ENCODE measurements at regions not wholly inside any gene's neighbourhood (a gene's known extent, or its start where the extent isn't known, plus 50 kb on each side); places are given as distances from the start of the nearest gene placed in this dataset.

GRCh38 chr5:74543162-74543995 is 97.1 kb downstream of the ENC1 start (continued):
- TF ChIP-seq, protein P1, sequence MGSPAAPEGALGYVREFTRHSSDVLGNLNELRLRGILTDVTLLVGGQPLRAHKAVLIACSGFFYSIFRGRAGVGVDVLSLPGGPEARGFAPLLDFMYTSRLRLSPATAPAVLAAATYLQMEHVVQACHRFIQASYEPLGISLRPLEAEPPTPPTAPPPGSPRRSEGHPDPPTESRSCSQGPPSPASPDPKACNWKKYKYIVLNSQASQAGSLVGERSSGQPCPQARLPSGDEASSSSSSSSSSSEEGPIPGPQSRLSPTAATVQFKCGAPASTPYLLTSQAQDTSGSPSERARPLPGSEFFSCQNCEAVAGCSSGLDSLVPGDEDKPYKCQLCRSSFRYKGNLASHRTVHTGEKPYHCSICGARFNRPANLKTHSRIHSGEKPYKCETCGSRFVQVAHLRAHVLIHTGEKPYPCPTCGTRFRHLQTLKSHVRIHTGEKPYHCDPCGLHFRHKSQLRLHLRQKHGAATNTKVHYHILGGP (tag by site-specific recombination; IDR thresholded peaks at IDR 0.05) = peak; percentile 91
- peak; percentile 68 for TF ChIP-seq KLF8 (tag by site-specific recombination; IDR thresholded peaks at IDR 0.05)
- peak; percentile 93 for TF ChIP-seq ZEB2 (tag by site-specific recombination; IDR thresholded peaks at IDR 0.05)
- TF ChIP-seq, protein P2, sequence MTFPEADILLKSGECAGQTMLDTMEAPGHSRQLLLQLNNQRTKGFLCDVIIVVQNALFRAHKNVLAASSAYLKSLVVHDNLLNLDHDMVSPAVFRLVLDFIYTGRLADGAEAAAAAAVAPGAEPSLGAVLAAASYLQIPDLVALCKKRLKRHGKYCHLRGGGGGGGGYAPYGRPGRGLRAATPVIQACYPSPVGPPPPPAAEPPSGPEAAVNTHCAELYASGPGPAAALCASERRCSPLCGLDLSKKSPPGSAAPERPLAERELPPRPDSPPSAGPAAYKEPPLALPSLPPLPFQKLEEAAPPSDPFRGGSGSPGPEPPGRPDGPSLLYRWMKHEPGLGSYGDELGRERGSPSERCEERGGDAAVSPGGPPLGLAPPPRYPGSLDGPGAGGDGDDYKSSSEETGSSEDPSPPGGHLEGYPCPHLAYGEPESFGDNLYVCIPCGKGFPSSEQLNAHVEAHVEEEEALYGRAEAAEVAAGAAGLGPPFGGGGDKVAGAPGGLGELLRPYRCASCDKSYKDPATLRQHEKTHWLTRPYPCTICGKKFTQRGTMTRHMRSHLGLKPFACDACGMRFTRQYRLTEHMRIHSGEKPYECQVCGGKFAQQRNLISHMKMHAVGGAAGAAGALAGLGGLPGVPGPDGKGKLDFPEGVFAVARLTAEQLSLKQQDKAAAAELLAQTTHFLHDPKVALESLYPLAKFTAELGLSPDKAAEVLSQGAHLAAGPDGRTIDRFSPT (tag by site-specific recombination; IDR thresholded peaks at IDR 0.05) = peak; percentile 77; the same call in 1 of the 2 replicates
- TF ChIP-seq, protein P3, sequence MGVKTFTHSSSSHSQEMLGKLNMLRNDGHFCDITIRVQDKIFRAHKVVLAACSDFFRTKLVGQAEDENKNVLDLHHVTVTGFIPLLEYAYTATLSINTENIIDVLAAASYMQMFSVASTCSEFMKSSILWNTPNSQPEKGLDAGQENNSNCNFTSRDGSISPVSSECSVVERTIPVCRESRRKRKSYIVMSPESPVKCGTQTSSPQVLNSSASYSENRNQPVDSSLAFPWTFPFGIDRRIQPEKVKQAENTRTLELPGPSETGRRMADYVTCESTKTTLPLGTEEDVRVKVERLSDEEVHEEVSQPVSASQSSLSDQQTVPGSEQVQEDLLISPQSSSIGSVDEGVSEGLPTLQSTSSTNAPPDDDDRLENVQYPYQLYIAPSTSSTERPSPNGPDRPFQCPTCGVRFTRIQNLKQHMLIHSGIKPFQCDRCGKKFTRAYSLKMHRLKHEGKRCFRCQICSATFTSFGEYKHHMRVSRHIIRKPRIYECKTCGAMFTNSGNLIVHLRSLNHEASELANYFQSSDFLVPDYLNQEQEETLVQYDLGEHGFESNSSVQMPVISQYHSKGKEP (tag by site-specific recombination; IDR thresholded peaks at IDR 0.05) = 0 out of 2 replicates have a peak, but pooled peaks have one; percentile 45
- no peak for TF ChIP-seq ZNF610 (tag by site-specific recombination; IDR thresholded peaks at IDR 0.05; ENCODE audit: borderline replicate concordance)
- no peak for TF ChIP-seq ZNF155 (tag by site-specific recombination; IDR thresholded peaks at IDR 0.05)
- TF ChIP-seq, protein P4, sequence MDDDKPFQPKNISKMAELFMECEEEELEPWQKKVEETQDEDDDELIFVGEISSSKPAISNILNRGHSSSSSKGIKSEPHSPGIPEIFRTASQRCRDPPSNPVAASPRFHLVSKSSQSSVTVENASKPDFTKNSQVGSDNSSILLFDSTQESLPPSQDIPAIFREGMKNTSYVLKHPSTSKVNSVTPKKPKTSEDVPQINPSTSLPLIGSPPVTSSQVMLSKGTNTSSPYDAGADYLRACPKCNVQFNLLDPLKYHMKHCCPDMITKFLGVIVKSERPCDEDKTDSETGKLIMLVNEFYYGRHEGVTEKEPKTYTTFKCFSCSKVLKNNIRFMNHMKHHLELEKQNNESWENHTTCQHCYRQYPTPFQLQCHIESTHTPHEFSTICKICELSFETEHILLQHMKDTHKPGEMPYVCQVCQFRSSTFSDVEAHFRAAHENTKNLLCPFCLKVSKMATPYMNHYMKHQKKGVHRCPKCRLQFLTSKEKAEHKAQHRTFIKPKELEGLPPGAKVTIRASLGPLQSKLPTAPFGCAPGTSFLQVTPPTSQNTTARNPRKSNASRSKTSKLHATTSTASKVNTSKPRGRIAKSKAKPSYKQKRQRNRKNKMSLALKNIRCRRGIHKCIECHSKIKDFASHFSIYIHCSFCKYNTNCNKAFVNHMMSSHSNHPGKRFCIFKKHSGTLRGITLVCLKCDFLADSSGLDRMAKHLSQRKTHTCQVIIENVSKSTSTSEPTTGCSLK (tag by site-specific recombination; IDR thresholded peaks at IDR 0.05) = no peak
- TF ChIP-seq BCL11B (tag by site-specific recombination; IDR thresholded peaks at IDR 0.05; ENCODE audit: low read depth) = peak; percentile 45; the same call in 1 of the 2 replicates
- TF ChIP-seq ZNF571 (tag by site-specific recombination; IDR thresholded peaks at IDR 0.05) = no peak
- TF ChIP-seq ZNF837 (tag by site-specific recombination; IDR thresholded peaks at IDR 0.05) = no peak
- TF ChIP-seq ZNF292 (tag by site-specific recombination; IDR thresholded peaks at IDR 0.05; ENCODE audit: borderline replicate concordance, low read depth) = no peak
- peak; percentile 86 for TF ChIP-seq ZNF561 (tag by site-specific recombination; IDR thresholded peaks at IDR 0.05; ENCODE audit: borderline replicate concordance)
- TF ChIP-seq BCL11A (tag by site-specific recombination; IDR thresholded peaks at IDR 0.05; ENCODE audit: low read depth) = 0 out of 2 replicates have a peak, but pooled peaks have one; percentile 30
- TF ChIP-seq ZBTB8A (tag by site-specific recombination; IDR thresholded peaks at IDR 0.05) = peak; percentile 73
- TF ChIP-seq ZNF202 (tag by site-specific recombination; IDR thresholded peaks at IDR 0.05; ENCODE audit: borderline replicate concordance) = no peak
- TF ChIP-seq ZNF776 (tag by site-specific recombination; IDR thresholded peaks at IDR 0.05; ENCODE audit: borderline replicate concordance) = no peak
- TF ChIP-seq, protein P5, sequence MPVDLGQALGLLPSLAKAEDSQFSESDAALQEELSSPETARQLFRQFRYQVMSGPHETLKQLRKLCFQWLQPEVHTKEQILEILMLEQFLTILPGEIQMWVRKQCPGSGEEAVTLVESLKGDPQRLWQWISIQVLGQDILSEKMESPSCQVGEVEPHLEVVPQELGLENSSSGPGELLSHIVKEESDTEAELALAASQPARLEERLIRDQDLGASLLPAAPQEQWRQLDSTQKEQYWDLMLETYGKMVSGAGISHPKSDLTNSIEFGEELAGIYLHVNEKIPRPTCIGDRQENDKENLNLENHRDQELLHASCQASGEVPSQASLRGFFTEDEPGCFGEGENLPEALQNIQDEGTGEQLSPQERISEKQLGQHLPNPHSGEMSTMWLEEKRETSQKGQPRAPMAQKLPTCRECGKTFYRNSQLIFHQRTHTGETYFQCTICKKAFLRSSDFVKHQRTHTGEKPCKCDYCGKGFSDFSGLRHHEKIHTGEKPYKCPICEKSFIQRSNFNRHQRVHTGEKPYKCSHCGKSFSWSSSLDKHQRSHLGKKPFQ (tag by site-specific recombination; IDR thresholded peaks at IDR 0.05) = peak; percentile 66; the same call in 1 of the 2 replicates
- TF ChIP-seq ZNF311 (tag by site-specific recombination; IDR thresholded peaks at IDR 0.05; ENCODE audit: borderline replicate concordance) = no peak
- TF ChIP-seq, protein P6, sequence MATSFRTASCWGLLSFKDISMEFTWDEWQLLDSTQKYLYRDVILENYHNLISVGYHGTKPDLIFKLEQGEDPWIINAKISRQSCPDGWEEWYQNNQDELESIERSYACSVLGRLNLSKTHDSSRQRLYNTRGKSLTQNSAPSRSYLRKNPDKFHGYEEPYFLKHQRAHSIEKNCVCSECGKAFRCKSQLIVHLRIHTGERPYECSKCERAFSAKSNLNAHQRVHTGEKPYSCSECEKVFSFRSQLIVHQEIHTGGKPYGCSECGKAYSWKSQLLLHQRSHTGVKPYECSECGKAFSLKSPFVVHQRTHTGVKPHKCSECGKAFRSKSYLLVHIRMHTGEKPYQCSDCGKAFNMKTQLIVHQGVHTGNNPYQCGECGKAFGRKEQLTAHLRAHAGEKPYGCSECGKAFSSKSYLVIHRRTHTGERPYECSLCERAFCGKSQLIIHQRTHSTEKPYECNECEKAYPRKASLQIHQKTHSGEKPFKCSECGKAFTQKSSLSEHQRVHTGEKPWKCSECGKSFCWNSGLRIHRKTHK (tag by site-specific recombination; IDR thresholded peaks at IDR 0.05) = no peak
- TF ChIP-seq ZNF660 (tag by site-specific recombination; IDR thresholded peaks at IDR 0.05) = peak; percentile 64
- TF ChIP-seq PRDM10 (tag by site-specific recombination; IDR thresholded peaks at IDR 0.05) = peak; percentile 93
- no peak for TF ChIP-seq ZNF548 (tag by site-specific recombination; IDR thresholded peaks at IDR 0.05)
- no peak for TF ChIP-seq ZNF121 (tag by site-specific recombination; IDR thresholded peaks at IDR 0.05)

Measured in HEK293 (cell line).